ENCODE measurements at regions not wholly inside any gene's neighbourhood (a gene's known extent, or its start where the extent isn't known, plus 50 kb on each side); places are given as distances from the start of the nearest gene placed in this dataset.
A peak's percentile ranks its signal among the peaks of the same experiment; 100 is the strongest.
"Not testable (repeated sequence)": the region's sequence is repeated elsewhere in the genome, so short reads cannot be mapped to it uniquely, and the experiment has no call there.

GRCh38 chr10:25076506-25077177 is 60.2 kb downstream of the THNSL1 start:
- no peak for DNase-seq (ENCODE audit: low spot score)

GRCh38 chr10:25078658-25079431 is 62.4 kb downstream of the THNSL1 start:
- no peak for DNase-seq (ENCODE audit: low spot score)

GRCh38 chr10:25080880-25081581 is 64.6 kb downstream of the THNSL1 start:
- DNase-seq (ENCODE audit: low spot score), result peak; percentile 65

GRCh38 chr10:25082276-25083204 is 66.1 kb downstream of the THNSL1 start:
- no peak for DNase-seq (ENCODE audit: low spot score)

- DNase-seq (ENCODE audit: low spot score), result no peak
Observed at GRCh38 chr10:25083546-25084111, 67.2 kb downstream of the THNSL1 start.

- no peak for DNase-seq (ENCODE audit: low spot score)
Observed at GRCh38 chr10:25084447-25084846, 68.0 kb downstream of the THNSL1 start.

GRCh38 chr10:25094590-25094989 is 78.2 kb downstream of the THNSL1 start:
- no peak for DNase-seq (ENCODE audit: low spot score)

- no peak for DNase-seq (ENCODE audit: low spot score)
Observed at GRCh38 chr10:25097669-25098411, 77.0 kb upstream of the GPR158 start.

GRCh38 chr10:25100141-25100540 is 74.7 kb upstream of the GPR158 start:
- DNase-seq (ENCODE audit: low spot score), result no peak

GRCh38 chr10:25101461-25102146 is 73.2 kb upstream of the GPR158 start:
- DNase-seq (ENCODE audit: low spot score), result no peak

GRCh38 chr10:25102147-25102822 is 72.5 kb upstream of the GPR158 start:
- no peak for DNase-seq (ENCODE audit: low spot score)

GRCh38 chr10:25103703-25104102 is 71.1 kb upstream of the GPR158 start:
- no peak for DNase-seq (ENCODE audit: low spot score)

- DNase-seq (ENCODE audit: low spot score), result no peak
Observed at GRCh38 chr10:25104441-25104840, 70.4 kb upstream of the GPR158 start.

- no peak for DNase-seq (ENCODE audit: low spot score)
Observed at GRCh38 chr10:25105262-25105661, 69.5 kb upstream of the GPR158 start.

- DNase-seq (ENCODE audit: low spot score), result no peak
Observed at GRCh38 chr10:25105743-25106260, 69.0 kb upstream of the GPR158 start.

- no peak for DNase-seq (ENCODE audit: low spot score)
Observed at GRCh38 chr10:25107756-25108155, 67.0 kb upstream of the GPR158 start.

- DNase-seq (ENCODE audit: low spot score), result not testable (repeated sequence)
Observed at GRCh38 chr10:25109896-25110295, 64.9 kb upstream of the GPR158 start.

GRCh38 chr10:25112016-25112415 is 62.8 kb upstream of the GPR158 start:
- no peak for DNase-seq (ENCODE audit: low spot score)

Data from CD4-positive, alpha-beta T cell treated with Interleukin-15 for 4 hours (primary cell).